ENCODE measurements at regions not wholly inside any gene's neighbourhood (a gene's known extent, or its start where the extent isn't known, plus 50 kb on each side); places are given as distances from the start of the nearest gene placed in this dataset.

GRCh38 chr21:24289539-24289938, 1317.7 kb downstream of the MRPL39 start:
- Histone ChIP-seq H3K27me3 (no peaks in the 10 kb centered on the region), H3K4me1 (peaks cover 13% of the 10 kb centered on the region), H3K4me3 (ENCODE audit: low read depth, low read length) (no peak overlapping the region), H3K9me3 (no peaks in the 10 kb centered on the region), H3K36me3 (no peaks in the 10 kb centered on the region)
- TF ChIP-seq CTCF (IDR thresholded peaks at IDR 0.05; ENCODE audit: low read depth, low read length) = no peak
- no peak for DNase-seq

DNA sequence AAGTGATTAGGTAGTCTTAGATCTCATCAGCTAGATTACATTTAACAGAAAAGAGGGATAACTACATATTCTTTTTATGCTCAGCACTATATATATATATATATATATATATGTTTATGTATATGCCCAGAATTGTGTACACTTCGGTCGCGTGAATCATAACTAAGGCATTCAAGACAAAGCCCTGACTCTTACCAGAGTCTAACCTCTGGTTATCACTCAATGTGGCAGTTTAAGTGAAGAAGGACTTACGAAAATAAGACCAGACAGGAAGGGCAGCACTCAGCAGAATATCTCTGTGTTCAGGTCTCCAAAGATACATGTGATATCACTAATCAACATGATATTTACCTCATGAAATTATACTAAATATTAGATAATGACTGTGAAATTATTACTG, 1326.7 kb downstream of the MRPL39 start:
- no peak for DNase-seq
- Histone ChIP-seq H3K4me3 (ENCODE audit: low read depth, low read length) (no peak overlapping the region), H3K36me3 (no peaks in the 10 kb centered on the region), H3K4me1 (peaks cover 9% of the 10 kb centered on the region), H3K9me3 (no peaks in the 10 kb centered on the region), H3K27me3 (no peaks in the 10 kb centered on the region)
- no peak for TF ChIP-seq CTCF (IDR thresholded peaks at IDR 0.05; ENCODE audit: low read depth, low read length)

GRCh38 chr21:24278711-24279110, 1328.6 kb downstream of the MRPL39 start:
- no peak for DNase-seq
- no peaks in the 10 kb centered on the region for H3K9me3 ChIP-seq
- no peaks in the 10 kb centered on the region for H3K36me3 ChIP-seq
- no peak overlapping the region for H3K4me3 ChIP-seq (ENCODE audit: low read depth, low read length)
- peaks cover 9% of the 10 kb centered on the region for H3K4me1 ChIP-seq
- no peaks in the 10 kb centered on the region for H3K27me3 ChIP-seq
- TF ChIP-seq CTCF (IDR thresholded peaks at IDR 0.05; ENCODE audit: low read depth, low read length) = no peak

GRCh38 chr21:24276204-24276603, 1331.1 kb downstream of the MRPL39 start:
- no peaks in the 10 kb centered on the region for H3K36me3 ChIP-seq
- no peaks in the 10 kb centered on the region for H3K9me3 ChIP-seq
- H3K27me3 ChIP-seq = no peaks in the 10 kb centered on the region
- H3K4me3 ChIP-seq (ENCODE audit: low read depth, low read length) = no peak overlapping the region
- no peak for TF ChIP-seq CTCF (IDR thresholded peaks at IDR 0.05; ENCODE audit: low read depth, low read length)
- H3K4me1 ChIP-seq = peaks cover 22% of the 10 kb centered on the region
- no peak for DNase-seq

- no peak for TF ChIP-seq CTCF (IDR thresholded peaks at IDR 0.05; ENCODE audit: low read depth, low read length)
- H3K4me1 ChIP-seq = peaks cover 23% of the 10 kb centered on the region
- no peak overlapping the region for H3K4me3 ChIP-seq (ENCODE audit: low read depth, low read length)
- H3K9me3 ChIP-seq = no peaks in the 10 kb centered on the region
- H3K36me3 ChIP-seq = no peaks in the 10 kb centered on the region
- H3K27me3 ChIP-seq = no peaks in the 10 kb centered on the region
- no peak for DNase-seq
These were observed 1331.7 kb downstream of the MRPL39 start for GRCh38 chr21:24275616-24276015.

DNA sequence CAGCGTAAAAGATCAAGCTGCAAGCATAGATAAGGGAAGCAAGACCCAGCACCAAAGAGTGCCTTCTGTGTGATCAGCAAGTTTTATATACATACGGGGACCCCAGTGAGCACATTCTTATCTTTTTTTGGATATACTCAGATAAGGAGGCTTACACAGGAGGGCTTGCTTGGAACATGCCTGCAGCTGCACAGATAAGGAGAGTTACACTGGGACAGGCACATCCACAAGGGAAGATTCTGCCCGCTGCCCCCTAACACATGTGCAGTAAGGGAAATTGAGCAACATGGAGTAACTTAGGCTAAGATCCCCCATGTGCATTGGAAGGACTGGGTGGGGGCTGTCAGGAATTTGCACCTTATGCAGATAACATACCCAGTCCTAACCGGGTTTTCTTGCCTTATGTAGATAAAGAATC, 1334.8 kb downstream of the MRPL39 start:
- H3K27me3 ChIP-seq = no peaks in the 10 kb centered on the region
- no peak for TF ChIP-seq CTCF (IDR thresholded peaks at IDR 0.05; ENCODE audit: low read depth, low read length)
- no peaks in the 10 kb centered on the region for H3K36me3 ChIP-seq
- H3K4me3 ChIP-seq (ENCODE audit: low read depth, low read length) = no peak overlapping the region
- no peaks in the 10 kb centered on the region for H3K9me3 ChIP-seq
- peak; percentile 8 for DNase-seq
- H3K4me1 ChIP-seq = peaks cover 23% of the 10 kb centered on the region
